ENCODE measurements at regions not wholly inside any gene's neighbourhood (a gene's known extent, or its start where the extent isn't known, plus 50 kb on each side); places are given as distances from the start of the nearest gene placed in this dataset.

DNA sequence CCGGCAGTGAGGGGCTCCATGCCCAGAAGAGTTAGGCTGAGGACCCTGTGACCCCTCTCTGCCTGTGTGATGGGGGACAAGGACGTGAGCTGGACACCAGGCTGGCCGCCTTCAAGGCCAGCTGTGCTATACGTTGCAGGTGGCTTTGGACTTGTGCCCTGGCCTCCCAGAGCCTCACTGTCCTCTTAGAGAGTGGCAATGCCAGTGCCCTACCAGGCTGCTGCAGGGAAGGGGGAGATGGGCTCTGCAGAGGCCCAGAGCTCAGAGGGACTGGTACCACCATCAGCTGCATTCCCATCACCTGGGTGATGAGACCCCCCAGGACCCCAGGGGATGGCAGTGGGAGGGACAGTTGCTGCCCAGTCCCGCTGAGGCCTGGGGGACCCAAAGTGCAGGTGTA lies 90.4 kb upstream of the SHISAL1 start:
- no peak for DNase-seq

DNA sequence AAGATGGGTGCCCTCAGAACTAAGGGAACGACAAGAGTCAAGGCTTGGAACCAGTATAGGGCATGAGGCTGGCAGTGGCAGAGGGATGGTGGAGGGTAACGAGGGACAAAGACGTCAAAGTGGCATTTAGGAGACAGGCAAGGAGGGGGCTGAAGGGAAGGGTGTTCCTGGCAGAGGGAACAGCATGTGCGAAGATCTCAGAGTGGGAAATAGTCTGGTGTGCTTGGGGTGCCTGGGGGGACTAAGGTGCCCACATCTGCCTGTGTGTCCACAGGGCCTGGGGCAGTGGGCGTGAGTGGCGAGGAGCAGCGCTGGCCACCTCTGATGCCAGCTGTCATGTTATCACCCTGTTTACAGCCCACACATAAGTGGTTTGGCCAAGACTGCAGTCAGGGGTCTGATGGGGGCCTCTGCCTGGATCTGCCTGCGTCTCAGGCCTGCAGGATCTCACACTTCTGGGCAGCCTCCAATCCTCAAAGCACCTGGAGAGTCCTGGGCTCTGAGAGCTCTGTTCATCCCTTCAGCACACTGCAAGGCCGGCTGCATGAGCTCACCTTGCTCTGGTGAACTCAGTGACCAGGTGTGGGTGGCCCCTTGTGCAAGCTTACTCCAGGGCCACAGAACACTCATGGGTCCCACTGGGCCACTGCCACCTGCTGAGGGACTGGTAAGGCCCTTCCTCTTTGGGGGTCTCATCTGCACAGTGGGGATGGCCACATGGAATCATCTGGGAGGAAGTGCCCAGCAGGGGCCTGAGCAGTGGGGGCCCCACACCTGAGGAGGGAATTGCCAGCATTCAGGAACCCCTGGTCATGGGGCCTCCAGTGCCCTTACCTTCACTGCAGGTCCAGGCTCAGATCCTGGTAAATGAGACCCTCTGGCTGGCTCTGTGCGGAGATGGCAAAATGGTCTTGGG lies 89.7 kb upstream of the SHISAL1 start:
- DNase-seq = no peak

DNA sequence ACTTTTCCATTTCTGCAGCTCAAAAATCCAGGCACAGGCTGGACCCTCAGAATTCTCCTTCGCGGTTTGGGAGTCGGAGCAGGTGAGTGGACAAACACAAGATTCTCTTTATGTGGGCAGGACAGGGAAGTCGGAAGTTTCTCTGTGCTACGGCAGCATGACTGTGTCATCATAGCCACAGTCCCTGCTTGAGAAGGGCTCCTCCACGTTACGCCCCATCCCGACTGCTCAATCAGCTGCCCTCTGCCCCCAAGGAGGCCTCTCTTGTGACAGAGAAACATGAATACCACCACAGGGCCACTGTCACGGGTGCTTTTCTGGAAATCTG lies 89.0 kb upstream of the SHISAL1 start:
- no peak for DNase-seq

- DNase-seq = no peak
Observed at GRCh38 chr22:44400763-44401060, 88.0 kb upstream of the SHISAL1 start.

DNA sequence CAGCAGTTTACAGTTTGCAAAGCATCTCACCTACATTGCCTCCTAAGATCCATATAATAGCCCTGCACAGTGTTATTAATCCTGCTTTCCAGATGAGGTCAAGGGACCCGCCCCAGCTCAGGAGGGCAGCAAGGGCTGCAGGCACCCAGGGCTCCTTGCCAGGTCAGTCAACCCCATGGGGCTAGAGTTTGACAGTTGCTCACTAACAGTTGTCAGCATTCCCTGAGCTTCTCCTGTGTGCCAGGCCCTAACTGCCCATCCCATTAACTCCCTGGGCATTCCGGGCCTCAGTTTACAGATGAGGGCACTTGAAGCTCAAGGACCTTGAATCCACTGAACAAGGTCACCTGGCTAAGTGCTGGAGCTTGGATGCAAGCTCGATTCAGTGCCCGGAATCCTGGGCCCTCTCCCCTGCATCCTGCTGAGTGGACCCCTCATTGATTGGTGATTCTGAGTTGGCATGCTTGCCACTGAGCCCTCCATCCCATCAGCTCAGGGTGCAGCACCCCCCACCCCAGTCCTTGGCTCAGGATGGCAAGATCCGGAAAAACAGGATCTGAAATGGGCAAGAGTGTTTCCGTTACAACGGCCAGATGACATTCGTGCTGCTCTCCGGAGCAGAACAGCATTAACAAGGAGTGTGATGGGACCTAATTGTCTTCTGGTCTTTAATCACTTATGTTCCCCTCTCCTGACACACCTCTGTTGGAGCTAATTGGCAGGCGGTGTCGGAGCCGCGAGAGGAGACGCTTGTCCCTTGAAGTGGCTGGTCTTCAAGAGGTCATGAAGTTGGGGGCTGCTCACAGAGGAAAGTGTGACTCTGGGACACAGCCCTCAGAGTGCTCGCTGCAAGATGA lies 87.4 kb upstream of the SHISAL1 start:
- no peak for DNase-seq

DNA sequence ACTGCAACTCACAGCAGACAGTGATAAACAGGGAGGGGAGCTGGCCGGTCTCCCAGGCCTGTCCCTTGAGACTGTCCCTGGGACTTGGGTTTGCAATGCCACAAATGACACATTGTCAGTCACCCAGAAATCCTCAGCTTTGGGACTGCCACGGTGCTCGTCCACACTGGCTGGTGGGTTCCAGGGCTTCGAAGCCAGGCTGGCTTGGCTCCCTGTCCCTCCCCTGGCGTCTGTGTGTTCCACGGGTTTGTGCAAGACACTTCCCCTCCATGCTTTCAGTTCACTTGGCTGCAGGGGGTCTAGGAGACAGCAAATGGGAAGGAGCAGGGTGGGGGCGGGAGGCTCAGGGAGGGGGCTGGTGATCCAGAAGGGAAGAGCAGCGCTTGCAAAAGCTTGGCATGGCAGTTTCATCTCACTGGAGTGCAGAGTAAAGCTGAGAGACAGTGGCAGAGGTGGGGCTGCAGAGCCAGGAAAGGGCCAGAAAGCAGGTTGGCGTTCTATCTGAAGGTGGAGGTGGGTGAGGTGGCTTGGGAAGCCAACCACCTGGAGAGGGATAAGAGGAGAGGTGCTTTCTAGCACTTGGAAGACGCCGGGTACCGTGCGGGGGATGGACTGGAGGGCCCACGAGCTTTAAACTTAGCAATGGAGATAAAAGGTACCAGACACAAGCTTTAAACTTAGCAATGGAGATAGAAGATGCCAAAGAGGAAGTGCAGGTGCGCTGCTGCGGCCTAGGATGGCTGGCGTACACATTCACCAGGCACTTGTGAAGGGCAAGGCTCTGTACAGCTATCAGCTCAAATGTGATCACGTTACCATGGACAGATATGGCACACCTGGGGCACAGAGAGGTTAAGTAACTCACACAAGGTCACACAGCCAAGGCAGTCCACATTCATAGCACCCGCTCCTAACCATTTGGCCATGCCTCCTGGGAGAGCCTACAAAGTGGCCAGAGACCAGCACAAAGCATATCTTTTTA lies 86.4 kb upstream of the SHISAL1 start:
- DNase-seq = no peak

DNA sequence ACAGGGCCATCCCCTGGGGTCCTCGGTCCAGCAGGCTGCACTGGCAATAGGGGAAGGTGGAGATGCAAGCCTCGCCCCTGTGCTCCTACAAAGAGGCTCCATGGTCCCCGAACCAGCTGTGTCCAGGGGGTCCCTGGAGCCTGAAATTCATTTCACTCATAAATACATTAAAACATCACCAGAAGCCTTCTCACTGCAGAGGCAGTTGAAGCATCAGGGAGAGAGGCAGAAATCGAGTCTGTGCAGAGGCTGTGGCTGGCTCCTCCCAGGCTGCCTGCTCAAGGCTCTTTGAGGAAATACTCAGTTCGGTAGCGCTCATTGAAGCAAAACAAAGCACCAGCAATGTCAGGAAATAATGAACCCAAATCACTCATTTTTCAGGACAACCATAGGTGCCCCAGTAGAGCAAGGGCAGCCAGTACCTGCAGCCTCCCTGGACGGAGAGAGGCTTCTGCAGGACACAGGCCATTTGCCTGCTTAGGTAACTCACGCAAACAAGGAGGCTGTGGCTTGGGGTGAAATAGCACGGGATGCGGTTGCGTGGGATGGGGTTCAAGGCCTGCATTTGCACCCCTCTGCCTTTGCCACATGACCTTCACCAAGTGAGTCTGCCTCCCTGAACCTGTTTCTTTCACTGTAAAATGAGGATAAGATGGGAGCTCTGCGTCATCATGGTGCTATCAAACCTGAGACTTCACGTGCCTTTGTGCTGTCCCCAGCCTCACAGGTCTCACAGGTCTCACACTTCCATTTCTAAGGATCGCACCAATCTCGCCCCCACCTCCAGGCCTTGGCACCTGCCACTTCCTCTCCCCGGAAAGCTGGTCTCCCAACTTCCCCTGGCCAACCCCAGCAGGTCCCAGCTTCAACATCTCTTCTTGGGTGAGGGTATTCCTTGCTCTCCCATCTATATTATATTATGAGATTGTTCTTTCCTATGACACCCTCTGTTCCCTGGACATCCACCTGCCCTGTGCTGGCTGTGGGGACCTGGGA lies 84.3 kb upstream of the SHISAL1 start:
- no peak for DNase-seq

GRCh38 chr22:44396021-44396726 lies 83.4 kb upstream of the SHISAL1 start:
- no peak for DNase-seq

- no peak for DNase-seq
Observed at GRCh38 chr22:44395118-44396005, 82.6 kb upstream of the SHISAL1 start.

DNA sequence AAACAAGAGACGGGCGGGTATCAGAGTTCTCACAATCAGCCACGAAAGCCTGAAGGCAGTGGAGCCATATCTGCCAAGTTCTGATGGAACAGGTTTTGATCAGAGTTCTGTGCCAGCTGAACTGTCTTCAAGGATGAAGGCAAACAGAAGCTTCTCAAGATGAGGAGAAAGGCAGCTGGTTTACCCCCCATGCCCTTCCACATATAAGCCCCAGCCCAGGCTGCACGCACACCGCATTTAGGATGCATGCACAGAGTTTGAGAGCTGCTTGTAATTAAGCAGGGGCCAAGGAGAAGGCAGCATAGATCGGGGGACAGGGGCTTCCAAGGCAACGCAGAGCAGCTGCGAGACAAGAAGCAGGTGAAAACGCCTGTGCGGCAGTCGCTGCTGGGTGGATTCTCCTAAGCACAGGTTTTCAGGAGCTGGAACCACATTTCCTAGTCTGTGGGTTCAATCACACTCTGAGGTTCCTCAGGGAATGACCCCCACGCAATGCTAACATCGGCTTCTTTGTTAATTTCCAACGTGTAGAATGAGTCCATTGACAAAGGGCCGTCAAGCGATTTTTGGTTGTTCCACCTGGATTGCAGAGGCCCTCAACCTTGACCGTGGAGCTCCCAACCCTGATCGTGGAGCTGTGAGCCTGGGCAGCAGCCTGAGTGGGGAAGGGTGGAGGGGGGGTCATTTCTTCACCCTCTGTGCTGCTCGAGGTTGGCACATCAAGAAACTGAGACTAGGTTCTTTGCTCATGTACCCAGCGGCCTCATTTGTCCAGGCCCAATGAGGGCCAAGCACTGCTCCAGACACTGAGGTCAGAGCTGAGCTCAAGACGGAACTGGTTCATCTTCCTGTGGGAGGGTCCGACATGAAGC lies 81.7 kb upstream of the SHISAL1 start:
- no peak for DNase-seq

DNA sequence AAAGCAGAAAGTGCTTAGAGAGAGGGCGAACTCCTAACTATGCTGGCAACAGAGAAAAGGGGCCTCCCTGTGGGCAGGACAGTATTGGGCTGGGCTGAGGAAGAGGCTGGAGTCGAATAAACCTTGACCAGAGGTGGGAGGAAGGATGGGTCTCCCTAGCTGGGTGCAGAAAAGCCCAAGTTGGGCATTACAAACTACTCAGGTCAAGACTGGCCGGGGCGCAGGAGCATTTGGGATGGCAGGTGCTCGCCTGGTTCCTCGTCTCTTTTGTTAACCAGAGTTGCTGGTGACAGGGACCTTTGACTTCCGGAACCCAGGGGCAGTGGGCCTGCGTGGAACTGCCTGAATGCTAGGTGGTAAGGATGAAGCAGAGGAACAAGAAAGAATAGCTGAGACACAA lies 80.3 kb upstream of the SHISAL1 start:
- no peak for DNase-seq

DNA sequence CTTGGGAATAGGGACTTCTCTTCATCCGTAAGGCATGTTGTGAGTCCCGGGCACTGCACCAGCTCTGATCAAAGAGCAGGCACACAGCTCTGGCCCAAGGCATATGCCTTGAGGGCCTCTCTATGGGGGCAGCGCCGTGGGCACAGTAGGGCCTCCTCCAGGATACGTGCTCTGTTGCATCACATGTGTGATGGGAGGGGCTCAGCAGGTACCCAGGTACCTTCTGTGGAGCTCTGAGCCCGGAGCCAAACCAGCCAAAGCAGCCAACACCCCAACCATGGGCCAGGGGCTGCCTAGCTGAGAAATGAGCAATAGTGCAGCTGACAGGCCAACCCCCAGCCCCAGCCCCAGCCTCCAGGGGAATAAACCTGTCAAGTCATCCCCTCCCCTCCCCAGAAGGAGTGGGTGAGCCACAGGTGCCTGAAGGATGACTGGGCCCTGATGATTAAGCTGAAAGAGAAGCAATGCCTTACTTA lies 79.7 kb upstream of the SHISAL1 start:
- DNase-seq = no peak

DNA sequence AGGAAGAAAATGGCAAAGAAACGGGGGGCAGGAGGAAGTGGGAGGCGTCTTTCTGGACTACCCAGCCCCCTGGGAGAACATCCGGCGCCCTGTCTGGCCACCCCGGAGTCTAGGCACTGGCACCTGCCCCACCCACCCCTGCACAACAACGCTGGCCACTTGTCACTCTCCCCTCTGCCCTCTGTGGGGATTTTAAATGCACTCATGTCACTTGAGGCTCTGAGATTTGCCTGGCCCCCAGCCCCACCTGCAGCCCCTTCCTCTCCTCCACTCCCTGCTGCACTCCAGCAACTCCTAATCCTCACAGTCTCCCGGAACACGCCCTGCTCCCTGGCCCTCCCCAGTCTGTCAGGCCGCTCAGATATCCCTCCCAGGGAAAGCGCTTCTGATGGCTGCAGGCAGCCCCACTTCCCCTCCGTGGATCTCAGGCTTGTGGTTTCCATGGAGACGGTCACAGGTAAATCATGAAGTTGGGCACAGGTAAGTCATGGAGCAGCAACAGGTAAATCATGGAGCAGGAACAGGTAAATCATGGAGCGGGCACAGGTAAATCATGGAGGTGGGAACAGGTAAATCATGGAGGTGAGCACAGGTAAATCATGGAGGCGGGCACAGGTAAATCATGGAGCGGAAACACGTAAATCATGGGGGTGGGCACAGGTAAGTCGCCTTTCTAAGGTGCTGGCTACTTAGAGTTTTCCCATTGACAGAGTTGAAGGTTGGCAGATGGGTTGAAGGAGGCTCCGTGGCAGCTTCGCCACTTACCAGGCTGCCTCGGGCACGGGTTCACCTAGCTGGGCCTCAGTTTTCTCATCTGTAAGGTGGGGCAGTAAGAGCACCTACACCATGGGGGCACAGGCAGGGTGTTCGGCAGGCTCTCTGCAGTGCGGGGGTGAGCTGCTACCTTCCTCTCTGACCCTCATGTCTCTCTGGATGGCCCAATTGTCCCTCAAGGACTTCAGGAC lies 79.0 kb upstream of the SHISAL1 start:
- no peak for DNase-seq

- no peak for DNase-seq
Observed at GRCh38 chr22:44391015-44391414, 78.3 kb upstream of the SHISAL1 start.

- DNase-seq = no peak
Observed at GRCh38 chr22:44390613-44390970, 77.8 kb upstream of the SHISAL1 start.

DNA sequence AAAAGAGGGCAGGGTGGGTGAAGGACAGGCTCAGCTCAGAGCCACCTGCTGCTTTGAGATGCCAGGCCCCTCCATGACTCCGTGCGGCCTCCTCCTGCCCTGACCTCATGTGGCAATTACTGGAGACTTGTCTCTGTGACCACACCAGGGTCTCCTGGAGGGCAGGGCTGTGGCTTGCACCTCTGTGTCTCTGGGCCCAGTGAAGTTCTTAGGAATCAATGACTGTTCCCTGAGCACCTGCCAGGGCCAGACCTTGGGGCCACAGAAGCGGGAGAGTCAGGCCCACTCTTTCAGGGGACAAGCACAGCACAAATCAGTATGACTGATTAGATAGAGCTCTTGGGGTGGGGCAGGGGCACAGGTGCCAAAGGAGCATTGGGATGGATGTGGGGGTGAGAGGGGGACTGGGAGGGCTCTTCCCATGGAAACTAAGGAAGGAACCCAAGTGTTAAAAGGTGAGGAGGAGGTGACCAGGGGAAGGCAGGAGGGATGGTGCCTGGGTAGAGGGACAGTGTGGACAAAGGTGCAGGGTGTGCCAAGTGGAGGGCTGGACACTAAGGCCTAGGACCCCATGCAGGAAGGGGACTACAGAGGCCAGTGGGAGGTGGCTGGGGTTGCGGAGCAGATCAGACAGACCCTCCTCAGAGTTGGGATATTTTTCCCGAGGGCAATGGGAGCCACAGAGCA lies 77.3 kb upstream of the SHISAL1 start:
- no peak for DNase-seq
